GM19452 (cell line): ENCODE measurements at regions not wholly inside any gene's neighbourhood (a gene's known extent, or its start where the extent isn't known, plus 50 kb on each side); places are given as distances from the start of the nearest gene placed in this dataset.
A peak's percentile ranks its signal among the peaks of the same experiment; 100 is the strongest.
"Not testable (repeated sequence)": the region's sequence is repeated elsewhere in the genome, so short reads cannot be mapped to it uniquely, and the experiment has no call there.

Experiments
- ATAC-seq: cut with Tn5 transposase; IDR thresholded peaks from one replicate; pipeline ENCODE4 v1.9.1; 2021; ENCODE audit not compliant: unreplicated experiment

DNA sequence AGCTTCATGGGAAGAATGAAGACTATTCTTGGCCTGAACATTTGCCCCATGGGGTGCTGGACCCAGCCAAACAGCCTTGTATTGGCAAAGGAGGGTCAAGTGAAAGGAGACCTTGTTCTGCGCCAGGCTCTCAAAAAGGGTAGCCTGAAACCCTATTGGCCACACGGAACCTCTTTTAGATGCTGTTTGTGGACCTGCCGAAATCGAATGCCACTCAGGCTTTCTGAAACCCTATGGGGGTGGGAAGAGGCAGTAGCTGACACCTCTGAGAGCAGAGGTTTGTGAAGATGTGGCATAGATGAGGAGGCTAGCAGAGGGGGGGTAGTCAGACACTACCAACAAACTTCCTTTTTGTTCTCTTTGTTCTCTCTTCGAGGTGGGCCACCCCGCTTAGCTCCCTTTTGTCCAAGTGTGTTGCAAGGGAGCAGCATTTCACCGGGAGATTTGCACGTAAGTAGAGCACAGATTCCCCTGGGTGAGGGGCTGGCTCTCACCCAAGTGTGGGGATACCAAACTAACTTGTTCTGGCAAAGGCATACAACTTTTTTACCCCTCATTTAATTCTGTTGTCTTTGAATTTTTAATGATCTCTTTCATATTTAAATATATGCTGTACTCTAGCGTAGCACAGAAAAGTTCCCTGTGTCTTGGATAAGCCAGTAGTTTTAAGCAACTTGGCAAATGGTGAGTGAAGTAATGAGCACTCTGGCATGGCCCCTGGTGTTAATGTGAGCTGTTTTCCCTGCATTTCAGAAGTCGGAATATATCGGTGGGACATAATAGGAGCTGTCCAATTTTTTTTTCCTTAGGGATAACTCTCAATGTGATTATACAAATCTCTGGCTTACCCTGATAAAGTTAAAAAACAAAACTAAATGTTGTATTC lies 107.7 kb downstream of the SEPTIN7 start:
- ATAC-seq, result no peak

DNA sequence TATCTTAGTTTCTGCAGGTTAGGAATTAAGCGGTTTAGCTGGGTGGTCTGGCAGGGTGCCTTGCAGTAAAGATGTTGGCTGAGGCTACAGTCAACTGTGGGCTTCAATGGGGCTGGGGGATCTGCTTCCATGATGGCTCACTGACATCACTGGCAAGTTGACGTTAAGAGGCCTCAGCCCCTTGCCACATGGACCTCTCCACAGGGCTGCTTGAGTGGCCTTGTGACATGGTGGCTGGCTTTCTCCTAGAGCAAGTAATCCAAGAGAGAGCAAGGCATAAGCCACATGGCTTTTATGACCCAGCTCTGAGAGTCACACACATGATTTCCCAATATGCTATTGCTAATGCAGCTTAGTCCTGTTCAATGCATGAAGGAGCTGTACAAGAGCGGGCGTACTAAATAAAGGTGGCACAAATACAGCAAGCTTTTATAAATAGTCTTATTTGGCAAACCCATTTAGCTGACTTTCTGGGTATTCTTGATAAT lies 109.1 kb downstream of the SEPTIN7 start:
- ATAC-seq, result no peak

DNA sequence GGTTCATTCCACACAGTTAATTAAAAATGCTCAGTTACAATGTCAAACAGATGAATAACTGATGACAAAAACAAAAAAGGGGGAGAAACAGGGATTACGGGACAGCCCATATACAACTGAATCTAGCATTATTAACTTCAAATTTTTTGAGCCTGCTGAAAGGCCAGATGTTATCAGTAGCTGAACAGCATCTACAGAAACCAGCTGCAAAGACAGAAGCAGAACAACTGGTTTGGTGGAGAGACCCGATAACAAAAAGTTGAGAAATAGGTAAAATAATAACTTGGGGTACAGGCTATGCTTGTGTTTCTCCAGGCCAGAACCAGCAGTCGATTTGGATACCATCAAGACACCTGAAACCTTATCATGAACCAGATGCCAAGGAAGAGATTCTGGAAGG lies 109.8 kb downstream of the SEPTIN7 start:
- not testable (repeated sequence) for ATAC-seq

DNA sequence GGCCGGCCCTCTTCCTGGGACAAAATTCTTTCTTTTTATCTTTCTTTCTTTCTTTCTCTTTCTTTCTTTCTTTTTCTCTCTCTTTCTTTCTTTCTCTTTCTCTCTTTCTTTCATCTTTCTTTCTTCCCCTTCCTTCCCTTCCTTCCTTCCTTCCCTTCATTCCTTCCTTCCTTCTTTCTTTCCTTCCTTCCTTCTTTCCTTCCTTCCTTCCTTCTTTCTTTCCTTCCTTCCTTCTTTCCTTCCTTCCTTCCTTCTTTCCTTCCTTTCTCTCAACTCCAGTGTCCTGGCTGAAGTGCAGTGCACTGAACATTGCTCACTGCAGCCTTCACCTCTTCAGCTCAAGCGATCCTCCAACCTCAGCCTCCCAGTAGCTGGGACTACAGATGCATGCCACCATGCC lies 112.5 kb downstream of the SEPTIN7 start:
- not testable (repeated sequence) for ATAC-seq

DNA sequence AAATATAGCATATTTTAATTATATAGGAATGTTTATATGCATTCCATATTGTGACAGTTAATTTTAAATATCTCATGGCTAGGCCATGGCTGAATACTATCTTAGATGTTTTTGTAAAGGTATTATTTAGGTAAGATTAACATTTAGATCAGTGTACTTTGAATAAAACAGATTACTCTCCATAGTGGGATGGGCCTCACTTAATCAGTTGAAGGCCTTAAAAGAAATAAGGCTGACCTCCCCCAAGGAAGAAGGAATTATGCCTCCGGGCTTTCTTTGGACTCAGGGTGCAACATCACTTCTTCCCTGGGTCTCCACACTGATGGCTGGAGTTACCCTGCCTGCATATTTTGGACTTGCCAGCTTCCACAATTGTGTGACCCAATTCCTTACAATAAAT lies 113.4 kb downstream of the SEPTIN7 start:
- ATAC-seq, result not testable (repeated sequence)

DNA sequence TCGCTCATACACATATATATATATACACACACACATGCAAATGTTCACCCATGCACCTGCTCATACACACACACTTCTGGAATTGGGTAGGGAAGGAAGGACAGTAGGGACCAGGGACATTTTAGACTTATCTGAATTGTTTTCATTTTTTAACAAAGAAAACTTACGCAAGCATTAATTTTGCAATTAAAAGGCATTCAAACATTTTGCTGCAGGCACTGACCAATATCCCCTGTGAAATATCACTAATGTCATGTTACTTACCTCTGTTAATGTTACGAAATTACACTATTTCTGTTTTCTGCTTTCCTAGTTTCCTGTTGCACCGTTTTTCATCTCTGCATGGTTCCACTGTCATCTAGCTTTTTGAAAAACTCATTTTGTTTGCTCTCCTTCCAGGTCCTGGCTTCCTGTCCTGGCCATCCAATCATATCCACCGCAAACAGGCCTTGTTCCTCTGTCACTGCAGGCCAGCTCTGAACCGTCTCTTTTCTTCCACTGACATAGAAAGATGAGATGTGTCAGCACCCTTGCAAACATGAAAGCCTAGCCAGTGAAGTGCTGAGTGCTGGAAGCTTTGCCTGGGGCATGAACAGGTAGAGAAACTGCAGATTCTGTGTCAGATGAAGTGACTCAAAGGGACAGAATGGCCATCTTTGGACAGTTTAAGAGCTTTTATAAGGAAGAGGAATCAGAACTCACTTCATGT lies 114.5 kb downstream of the SEPTIN7 start:
- not testable (repeated sequence) for ATAC-seq

DNA sequence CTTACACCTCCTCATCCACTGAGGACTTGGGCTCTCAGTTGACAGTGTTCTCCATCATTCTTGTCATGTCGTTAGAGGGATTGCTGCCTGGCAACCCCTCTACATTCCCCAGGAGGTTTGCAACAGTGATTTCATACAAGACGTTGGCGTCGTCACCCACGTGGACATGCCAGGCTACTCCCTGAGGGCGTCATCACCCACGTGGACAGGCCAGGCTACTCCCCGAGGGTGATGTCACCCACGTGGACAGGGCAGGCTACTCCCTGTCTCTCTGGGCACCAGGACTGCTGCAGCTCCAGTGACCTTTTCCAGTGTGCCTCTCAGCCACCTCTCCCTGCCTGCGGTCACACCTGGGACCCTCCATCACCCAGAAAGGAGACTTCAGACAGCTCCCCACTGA lies 117.4 kb downstream of the SEPTIN7 start:
- ATAC-seq, result not testable (repeated sequence)

DNA sequence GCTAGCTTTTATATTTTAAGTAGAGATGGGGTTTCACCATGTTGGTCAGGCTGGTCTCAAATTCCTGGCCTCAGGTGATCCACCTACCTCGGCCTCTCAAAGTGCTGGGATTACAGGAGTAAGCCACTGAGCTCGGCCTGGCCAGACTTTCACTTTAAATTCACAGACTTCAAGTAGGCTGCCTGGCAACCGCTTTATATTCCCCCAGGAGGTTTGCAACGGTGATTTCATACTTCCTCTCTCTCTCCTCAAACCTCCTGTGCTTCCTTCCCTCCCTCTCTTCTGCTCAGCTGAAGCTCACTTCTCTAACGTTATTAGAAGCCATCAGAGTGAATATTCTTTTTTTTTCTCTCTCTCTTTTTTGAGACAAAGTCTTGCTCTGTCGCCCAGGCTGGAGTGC lies 118.8 kb downstream of the SEPTIN7 start:
- ATAC-seq, result peak; percentile 72

DNA sequence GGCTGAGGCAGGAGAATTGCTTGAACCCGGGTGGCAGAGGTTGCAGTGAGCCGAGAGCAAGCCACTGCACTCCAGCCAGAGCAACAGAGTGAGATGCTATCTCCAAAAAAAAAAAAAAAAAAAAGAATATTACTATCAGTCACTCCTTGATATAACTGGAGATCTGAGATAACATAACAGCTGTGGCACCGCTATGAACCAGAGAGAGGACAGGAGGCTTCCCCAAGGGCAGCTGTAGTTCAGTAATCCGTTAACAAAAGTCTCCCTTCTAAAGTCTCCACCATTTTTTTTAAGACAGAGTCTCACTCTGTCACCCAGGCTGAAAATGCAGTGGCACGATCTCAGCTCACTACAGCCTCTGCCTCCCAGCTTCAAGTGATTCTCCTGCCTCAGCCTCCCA lies 120.5 kb downstream of the SEPTIN7 start:
- ATAC-seq, result not testable (repeated sequence)

DNA sequence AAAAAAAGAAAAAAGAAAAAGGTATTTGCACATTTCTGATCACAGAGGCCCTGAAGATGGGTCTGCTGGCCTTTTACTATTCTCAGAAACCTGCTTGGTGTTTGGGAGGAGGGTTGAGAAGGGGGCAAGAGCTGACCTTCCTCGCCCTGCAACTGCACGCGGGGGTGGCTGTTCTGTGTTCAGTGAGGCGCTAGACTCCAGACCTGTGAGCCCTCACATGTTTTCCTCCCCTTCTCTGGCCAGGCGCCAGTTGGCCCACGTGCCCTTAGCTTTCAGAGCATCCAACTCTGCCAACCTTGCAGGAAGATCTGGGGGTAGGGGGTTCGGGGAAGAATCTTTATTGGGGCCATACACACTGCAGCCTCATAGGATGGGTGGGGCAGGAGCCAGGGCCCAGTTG lies 123.8 kb downstream of the SEPTIN7 start:
- ATAC-seq, result not testable (repeated sequence)

DNA sequence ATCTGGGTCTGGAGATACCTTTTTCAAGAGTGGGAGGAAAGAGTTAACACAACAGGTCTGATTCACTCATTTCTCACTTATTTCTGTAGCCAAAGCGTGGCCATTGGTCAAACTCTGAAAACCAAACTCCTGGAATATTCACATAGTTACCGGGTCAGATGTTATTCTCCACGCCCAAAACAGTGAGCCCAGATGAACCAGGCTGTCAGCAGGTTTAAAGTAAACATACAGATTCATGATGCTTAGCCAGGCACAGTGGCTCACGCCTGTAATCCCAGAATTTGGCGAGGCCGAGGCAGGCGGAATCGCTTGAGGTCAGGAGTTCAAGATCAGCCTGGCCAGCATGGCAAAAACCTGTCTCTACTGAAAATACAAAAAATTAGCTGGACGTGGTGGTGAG lies 126.1 kb downstream of the SEPTIN7 start:
- not testable (repeated sequence) for ATAC-seq

DNA sequence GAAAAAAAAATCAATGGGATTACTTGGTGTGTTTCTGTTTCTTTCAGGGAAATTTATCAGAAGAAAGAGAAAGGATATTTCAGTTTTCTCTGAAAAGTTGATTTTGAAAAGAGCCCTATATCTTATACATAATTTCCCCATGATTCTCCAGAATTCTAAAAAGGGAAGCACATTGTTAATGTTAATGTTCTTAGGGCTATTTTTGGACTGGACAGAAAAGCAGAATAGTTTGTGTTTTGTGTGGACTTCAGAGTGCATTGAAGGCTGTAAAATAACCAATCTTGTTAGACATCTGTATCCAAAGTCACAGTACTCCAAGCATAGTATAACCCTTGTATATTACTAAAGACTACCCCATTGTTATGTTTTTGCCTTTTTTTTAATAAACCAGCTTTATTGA lies 130.3 kb downstream of the SEPTIN7 start:
- not testable (repeated sequence) for ATAC-seq

DNA sequence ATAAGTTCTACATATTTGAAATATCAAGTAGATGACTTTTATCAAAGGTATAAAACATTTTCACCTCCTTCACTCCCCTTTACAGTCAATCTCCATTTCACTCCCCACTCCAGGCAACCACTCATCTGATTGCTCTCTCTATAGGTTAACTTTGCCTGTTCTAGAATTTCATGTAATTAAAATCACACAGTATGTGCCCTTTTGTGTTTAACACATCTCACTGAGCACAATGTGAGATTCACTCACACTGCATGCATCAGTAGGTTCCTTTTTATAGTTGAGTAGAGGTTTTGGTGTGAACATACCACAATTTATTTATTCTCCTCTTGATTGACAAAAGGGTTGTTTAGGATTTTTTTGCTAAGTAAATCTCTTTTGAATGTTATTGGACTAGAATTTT lies 130.7 kb downstream of the SEPTIN7 start:
- not testable (repeated sequence) for ATAC-seq

DNA sequence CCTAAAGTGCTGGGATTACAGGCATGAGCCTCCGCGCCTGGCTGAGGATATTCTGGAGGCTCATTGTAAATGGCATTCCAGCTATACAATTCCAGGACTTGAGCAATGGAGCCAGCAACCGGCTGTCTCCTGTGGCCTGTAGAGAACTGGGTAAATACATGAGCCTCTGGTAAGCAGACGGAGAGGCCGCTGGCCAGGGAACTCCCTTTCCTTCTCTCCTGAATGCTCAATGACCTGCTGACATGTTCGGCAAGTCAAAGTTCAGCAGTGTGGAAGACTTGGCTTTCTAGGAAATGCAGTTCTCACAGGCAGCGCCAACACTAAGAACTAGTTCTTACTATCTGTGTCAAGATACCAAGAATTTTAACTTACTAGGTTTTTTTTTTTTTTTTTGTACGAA lies 139.8 kb downstream of the SEPTIN7 start:
- ATAC-seq, result not testable (repeated sequence)

DNA sequence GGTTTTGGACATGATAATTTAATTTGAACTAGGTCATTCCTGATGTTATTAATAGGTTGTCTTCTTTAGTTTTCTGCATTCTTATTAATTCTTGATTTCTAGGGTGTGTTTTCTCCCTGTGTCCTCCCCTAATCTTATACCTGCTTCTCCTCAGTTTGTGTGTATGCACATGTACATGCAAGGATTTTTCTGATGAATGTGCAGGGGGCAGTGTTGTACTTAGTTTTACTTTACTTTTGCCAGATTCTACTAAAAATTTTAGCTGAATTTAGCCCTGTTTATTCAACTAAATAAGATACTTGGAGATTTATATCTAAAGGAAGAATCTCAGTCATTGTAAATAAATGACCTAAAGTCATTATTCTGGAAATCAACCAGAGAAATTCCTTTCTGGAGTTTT lies 144.8 kb downstream of the SEPTIN7 start:
- not testable (repeated sequence) for ATAC-seq

DNA sequence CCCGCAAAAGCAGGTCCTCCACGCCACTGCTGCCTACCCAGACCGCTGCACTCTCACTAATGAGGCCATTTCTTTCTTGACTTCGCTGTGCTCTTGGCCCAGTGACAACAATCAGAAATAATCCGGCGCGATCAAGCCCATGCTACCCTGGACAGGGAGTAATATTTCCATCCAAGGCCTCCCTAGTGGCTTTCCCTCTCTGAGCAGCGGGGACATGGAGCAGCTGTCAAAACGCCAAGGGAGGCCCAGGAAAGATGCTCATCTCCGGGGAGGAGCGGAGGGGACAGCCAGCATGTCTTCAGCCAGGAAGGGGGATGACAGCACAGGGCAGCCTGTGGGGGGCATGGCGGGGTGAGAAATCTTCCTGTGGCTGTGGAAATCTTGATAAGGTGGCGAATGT lies 154.9 kb downstream of the SEPTIN7 start:
- not testable (repeated sequence) for ATAC-seq

DNA sequence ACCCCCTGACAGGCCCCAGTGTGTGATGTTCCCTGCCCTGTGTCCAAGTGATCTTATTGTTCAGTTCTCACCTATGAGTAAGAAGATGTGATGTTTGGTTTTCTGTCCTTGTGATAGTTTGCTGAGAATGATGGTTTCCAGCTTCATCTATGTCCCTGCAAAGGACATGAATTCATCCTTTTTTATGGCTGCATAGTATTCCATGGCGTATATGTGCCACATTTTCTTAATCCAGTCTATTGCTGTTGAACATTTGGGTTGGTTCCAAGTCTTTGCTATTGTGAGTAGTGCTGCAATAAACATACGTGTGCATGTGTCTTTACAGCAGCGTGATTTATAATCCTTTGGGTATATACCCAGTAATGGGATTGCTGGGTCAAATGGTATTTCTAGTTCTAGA lies 156.1 kb downstream of the SEPTIN7 start:
- ATAC-seq, result not testable (repeated sequence)

DNA sequence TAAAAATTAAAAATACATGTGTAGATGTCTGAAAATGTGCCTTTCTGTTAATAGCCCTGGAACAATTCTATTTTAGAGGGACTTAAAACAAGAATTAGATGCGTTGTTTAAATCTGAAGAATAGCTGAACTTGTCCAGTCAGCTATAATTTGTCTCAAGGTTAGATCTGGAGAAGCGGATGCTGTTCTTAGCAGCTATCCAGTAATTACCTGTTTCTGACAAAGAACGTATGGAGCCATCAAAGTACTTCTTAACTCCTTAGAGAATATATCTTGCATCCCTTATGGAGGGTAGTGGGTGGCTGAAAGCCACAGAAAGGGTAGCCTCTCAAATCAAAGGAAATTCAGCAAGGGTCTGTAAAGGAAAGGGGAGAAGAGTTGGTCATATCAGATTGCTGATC lies 160.4 kb downstream of the SEPTIN7 start:
- ATAC-seq, result not testable (repeated sequence)

DNA sequence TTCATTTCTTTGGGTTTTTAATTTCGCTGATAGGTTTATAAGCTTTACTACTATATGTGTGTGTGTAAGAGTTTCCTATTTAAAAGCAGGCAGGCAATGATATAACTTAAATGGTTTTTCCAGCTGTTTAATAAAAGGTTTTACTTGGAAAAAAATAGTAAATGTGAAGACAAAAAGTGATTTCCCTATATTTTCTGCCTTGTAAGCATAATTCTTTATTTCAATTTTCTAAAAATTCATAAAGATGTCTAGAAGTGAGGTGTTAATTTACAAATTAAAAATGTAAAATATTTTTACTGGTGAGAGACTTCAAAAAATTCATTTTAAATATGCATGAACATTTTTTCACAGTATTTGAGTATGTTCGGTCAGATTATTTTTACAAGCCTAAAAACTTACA lies 161.8 kb downstream of the SEPTIN7 start:
- ATAC-seq, result not testable (repeated sequence)

DNA sequence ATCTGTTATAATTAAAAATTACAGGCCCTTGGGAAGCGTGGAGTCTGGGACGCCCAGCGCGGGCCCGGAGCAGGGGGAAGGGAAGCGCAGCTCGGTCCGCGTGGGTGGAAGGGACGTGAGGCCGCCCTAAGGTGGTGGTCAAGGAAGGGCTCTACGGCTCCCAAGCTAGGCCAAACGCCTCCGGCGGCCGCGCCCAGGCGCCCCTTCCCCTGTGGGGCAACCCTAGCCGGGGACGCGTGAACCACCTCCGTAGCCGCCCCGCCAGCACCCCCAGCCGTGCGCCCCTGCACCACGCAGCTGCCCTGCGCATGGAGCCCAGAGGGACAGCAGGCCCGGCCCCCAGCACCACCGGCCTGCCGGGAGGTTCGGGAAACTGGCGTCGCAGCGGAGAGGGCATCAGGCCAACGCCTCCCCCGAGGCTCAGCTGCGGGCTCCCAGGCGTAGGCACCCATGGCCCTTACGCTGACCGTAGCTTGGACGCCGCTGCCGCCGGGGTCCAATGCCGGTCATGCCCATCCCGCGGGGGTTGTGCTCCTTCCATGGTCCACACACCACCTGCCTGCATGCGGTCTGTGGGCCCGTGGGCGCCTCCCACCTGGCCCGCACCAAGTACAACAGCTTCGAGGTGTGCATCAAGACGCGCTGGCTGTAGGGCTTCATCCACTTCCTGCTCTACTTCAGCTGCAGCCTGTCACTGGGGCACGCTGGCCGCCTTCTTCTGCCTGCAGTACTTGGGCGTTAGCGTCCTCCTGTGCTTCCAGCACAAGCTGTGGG lies 166.7 kb downstream of the SEPTIN7 start:
- ATAC-seq, result no peak
